Caco-2 (cell line): ENCODE measurements at regions not wholly inside any gene's neighbourhood (a gene's known extent, or its start where the extent isn't known, plus 50 kb on each side); places are given as distances from the start of the nearest gene placed in this dataset.

Experiments
- BruUV-seq: library from RNA; stranded (reverse); fragments of 400-500 nt; replicated peaks from 2 replicates; lab custom pipeline; 2021; lab: Mats Ljungman, UMichigan
- CTCF ChIA-PET: fragments of 300-600 bp; sonication (Branson Sonifier 250); formaldehyde crosslinking; loops from one replicate; lab custom pipeline; 2022; ENCODE audit warnings: antibody characterized with exemption; lab: Charles Lee
- POLR2A ChIA-PET: fragments of 300-600 bp; sonication (Branson Sonifier 250); formaldehyde crosslinking; loops from one replicate; lab custom pipeline; 2022; ENCODE audit warnings: antibody characterized with exemption; lab: Charles Lee
- DNase-seq, 2 experiments: peaks; one replicate each; pipeline versions ENCODE4 v3.0.0 to v3.0.0-alpha.2; 2020 to 2022
- H3K27me3 ChIP-seq: replicated peaks from 2 replicates; pipeline ENCODE4 v1.6.0; 2011; ENCODE audit warnings: low read length; ENCODE audit not compliant: control insufficient read depth, insufficient read depth
- H3K36me3 ChIP-seq: 2 replicates; pipeline ENCODE4 v1.5.1; 2011; ENCODE audit warnings: low read length; ENCODE audit not compliant: control insufficient read depth, insufficient read depth
- H3K4me1 ChIP-seq: fragments of 250-450 bp; sonication (Bioruptor Pico); 2 replicates; pipeline ENCODE4 v1.5.1; 2020; ENCODE audit warnings: mild to moderate bottlenecking
- H3K4me3 ChIP-seq: 2 replicates; pipeline ENCODE4 v1.5.1; 2011; ENCODE audit warnings: low read depth, mild to moderate bottlenecking, control low read depth, low read length
- H3K9me3 ChIP-seq: fragments of 250-450 bp; sonication (Bioruptor Pico); 2 replicates; pipeline ENCODE4 v1.5.1; 2020; ENCODE audit warnings: mild to moderate bottlenecking, moderate library complexity
- H3K27ac Mint-ChIP-seq: one replicate; pipeline ENCODE4 v1.8.0; 2022; ENCODE audit warnings: mixed read lengths; ENCODE audit not compliant: unreplicated experiment
- H3K27me3 Mint-ChIP-seq: one replicate; pipeline ENCODE4 v1.8.0; 2022; ENCODE audit warnings: mixed read lengths; ENCODE audit not compliant: insufficient read depth, unreplicated experiment
- H3K36me3 Mint-ChIP-seq: one replicate; pipeline ENCODE4 v1.8.0; 2022; ENCODE audit warnings: mild to moderate bottlenecking, mixed read lengths; ENCODE audit not compliant: insufficient read depth, unreplicated experiment
- H3K4me1 Mint-ChIP-seq: one replicate; pipeline ENCODE4 v1.8.0; 2022; ENCODE audit warnings: low read depth, mixed read lengths; ENCODE audit not compliant: unreplicated experiment
- H3K4me3 Mint-ChIP-seq: one replicate; pipeline ENCODE4 v1.8.0; 2022; ENCODE audit warnings: mild to moderate bottlenecking, moderate library complexity, mixed read lengths; ENCODE audit not compliant: unreplicated experiment
- H3K9me3 Mint-ChIP-seq: one replicate; pipeline ENCODE4 v1.8.0; 2022; ENCODE audit warnings: mixed read lengths; ENCODE audit not compliant: unreplicated experiment
- intact Hi-C: fragments of 100-400 bp; cut with micrococcal nuclease; formaldehyde crosslinking; loops from one replicate; pipeline ENCODE4 v1.10.0; 2022; ENCODE audit not compliant: unreplicated experiment
- TF ChIP-seq, protein P1 (sequence below), 2 experiments: fragments of 200-600 bp in 1 of 2; IDR thresholded peaks; 1 replicate in 1 of 2; 2 replicates in 1 of 2; pipeline versions ENCODE4 v1.5.1 to v1.8.0; 2011 to 2022; ENCODE audit warnings: antibody characterized with exemption in 1 of 2, control low read depth in 1 of 2, inconsistent platforms in 1 of 2, low read depth in 1 of 2, low read length in 1 of 2, mild to moderate bottlenecking in 1 of 2, moderate library complexity in 1 of 2; ENCODE audit not compliant: insufficient read depth in 1 of 2, severe bottlenecking in 1 of 2, unreplicated experiment in 1 of 2

DNA sequence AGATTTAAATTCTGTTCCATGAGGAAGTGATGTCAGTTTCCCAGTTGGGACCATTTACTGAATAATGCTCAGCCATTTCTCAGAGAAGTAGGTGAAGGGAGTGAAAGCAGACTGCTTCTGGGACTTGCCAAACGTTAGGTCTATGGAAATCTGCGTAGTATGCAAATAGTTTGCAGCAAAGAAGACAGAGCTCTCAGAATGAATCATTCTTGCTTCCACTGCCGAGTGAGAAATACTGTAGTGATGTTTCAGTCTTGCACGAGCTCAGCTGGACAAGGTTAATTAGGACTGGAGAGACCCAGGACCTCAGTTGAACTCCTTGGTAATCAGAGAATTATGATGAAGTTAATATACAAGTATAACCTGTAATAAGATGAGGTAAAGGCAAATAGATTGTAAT lies 317.7 kb upstream of the DAB1 start:
- Histone ChIP-seq H3K27me3 (no peaks in the 10 kb centered on the region), H3K4me1 (no peaks in the 10 kb centered on the region), H3K4me3 (no peak overlapping the region), H3K36me3 (no peaks in the 10 kb centered on the region), H3K9me3 (no peaks in the 10 kb centered on the region)
- H3K4me3 Mint-ChIP-seq, result no peak overlapping the region
- H3K9me3 Mint-ChIP-seq, result no peaks in the 10 kb centered on the region
- BruUV-seq, result no TSS peak
- TF ChIP-seq, protein P1, sequence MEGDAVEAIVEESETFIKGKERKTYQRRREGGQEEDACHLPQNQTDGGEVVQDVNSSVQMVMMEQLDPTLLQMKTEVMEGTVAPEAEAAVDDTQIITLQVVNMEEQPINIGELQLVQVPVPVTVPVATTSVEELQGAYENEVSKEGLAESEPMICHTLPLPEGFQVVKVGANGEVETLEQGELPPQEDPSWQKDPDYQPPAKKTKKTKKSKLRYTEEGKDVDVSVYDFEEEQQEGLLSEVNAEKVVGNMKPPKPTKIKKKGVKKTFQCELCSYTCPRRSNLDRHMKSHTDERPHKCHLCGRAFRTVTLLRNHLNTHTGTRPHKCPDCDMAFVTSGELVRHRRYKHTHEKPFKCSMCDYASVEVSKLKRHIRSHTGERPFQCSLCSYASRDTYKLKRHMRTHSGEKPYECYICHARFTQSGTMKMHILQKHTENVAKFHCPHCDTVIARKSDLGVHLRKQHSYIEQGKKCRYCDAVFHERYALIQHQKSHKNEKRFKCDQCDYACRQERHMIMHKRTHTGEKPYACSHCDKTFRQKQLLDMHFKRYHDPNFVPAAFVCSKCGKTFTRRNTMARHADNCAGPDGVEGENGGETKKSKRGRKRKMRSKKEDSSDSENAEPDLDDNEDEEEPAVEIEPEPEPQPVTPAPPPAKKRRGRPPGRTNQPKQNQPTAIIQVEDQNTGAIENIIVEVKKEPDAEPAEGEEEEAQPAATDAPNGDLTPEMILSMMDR (IDR thresholded peaks at IDR 0.05; ENCODE audit: insufficient read depth in 1 of 2, low read depth in 1 of 2, low read length in 1 of 2, severe bottlenecking in 1 of 2, unreplicated experiment in 1 of 2), result no peak
- intact Hi-C loops, result no loop called here
- peaks cover 3% of the 10 kb centered on the region for H3K27me3 Mint-ChIP-seq
- POLR2A ChIA-PET, result no interaction called here
- H3K36me3 Mint-ChIP-seq, result no peaks in the 10 kb centered on the region
- no peak for DNase-seq
- H3K27ac Mint-ChIP-seq, result no peak overlapping the region
- CTCF ChIA-PET, result no interaction called here
- H3K4me1 Mint-ChIP-seq, result no peaks in the 10 kb centered on the region

DNA sequence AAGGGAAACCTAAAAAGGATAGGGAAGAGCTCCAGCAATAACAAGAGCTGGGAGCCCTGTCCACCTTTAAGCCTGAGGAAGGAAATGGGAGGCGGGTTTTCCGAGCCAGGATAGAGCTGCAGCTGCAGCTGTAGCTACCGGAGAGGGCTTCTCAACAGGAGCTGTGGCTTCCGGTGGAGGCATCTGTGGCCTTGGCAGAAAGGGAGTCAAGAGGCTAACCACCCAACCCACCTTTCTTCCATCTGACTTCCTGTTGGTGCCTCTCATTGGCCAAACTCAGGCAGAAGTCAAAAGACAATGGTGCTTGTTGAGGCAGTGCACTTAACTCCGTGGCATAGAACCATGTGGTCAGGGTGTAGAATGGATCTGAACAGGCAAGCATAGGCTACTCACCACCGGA lies 313.1 kb upstream of the DAB1 start:
- no peaks in the 10 kb centered on the region for H3K36me3 ChIP-seq
- no peaks in the 10 kb centered on the region for H3K9me3 ChIP-seq
- no peak for DNase-seq
- ChIA-PET POLR2A (no interaction called here), CTCF (no interaction called here)
- BruUV-seq, result no TSS peak
- no peaks in the 10 kb centered on the region for H3K4me1 Mint-ChIP-seq
- H3K9me3 Mint-ChIP-seq, result no peaks in the 10 kb centered on the region
- no peaks in the 10 kb centered on the region for H3K36me3 Mint-ChIP-seq
- TF ChIP-seq, protein P1 (IDR thresholded peaks at IDR 0.05; ENCODE audit: insufficient read depth in 1 of 2, low read depth in 1 of 2, low read length in 1 of 2, severe bottlenecking in 1 of 2, unreplicated experiment in 1 of 2), result no peak
- peaks cover 7% of the 10 kb centered on the region for H3K27me3 Mint-ChIP-seq
- no peak overlapping the region for H3K4me3 ChIP-seq
- intact Hi-C loops, result no loop called here
- no peak overlapping the region for H3K4me3 Mint-ChIP-seq
- H3K27me3 ChIP-seq, result no peaks in the 10 kb centered on the region
- H3K27ac Mint-ChIP-seq, result no peak overlapping the region
- no peaks in the 10 kb centered on the region for H3K4me1 ChIP-seq

DNA sequence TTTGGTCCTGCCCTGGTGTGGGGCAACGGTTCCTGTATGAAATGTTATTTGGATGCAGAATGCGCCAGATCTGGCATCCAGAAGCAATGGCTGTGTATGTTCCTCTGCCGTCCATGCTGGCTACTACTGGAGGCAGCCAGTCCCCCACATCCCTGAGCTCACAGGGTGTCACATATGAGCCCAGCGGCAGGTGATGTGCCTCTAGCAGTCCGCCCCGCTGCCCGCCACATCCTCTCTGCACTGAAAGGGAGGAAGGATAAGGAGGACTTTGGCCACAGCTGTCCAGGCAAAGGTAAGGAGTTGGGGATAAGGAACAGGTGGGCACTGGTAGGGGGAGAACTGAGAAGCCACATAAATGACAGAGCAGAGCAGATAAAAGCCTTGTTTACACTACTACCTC lies 305.3 kb upstream of the DAB1 start:
- H3K9me3 ChIP-seq, result no peaks in the 10 kb centered on the region
- Mint-ChIP-seq H3K27me3 (peaks cover 11% of the 10 kb centered on the region), H3K4me1 (no peaks in the 10 kb centered on the region), H3K36me3 (no peaks in the 10 kb centered on the region), H3K27ac (no peak overlapping the region), H3K4me3 (no peak overlapping the region), H3K9me3 (no peaks in the 10 kb centered on the region)
- no peaks in the 10 kb centered on the region for H3K27me3 ChIP-seq
- no peaks in the 10 kb centered on the region for H3K36me3 ChIP-seq
- intact Hi-C loops, result no loop called here
- H3K4me3 ChIP-seq, result no peak overlapping the region
- TF ChIP-seq, protein P1 (IDR thresholded peaks at IDR 0.05; ENCODE audit: insufficient read depth in 1 of 2, low read depth in 1 of 2, low read length in 1 of 2, severe bottlenecking in 1 of 2, unreplicated experiment in 1 of 2), result no peak
- H3K4me1 ChIP-seq, result no peaks in the 10 kb centered on the region
- DNase-seq, result no peak
- no TSS peak for BruUV-seq
- POLR2A ChIA-PET, result no interaction called here
- CTCF ChIA-PET, result no interaction called here
